ENCODE measurements at regions not wholly inside any gene's neighbourhood (a gene's known extent, or its start where the extent isn't known, plus 50 kb on each side); places are given as distances from the start of the nearest gene placed in this dataset.
A peak's percentile ranks its signal among the peaks of the same experiment; 100 is the strongest.
"Not testable (repeated sequence)": the region's sequence is repeated elsewhere in the genome, so short reads cannot be mapped to it uniquely, and the experiment has no call there.

GRCh38 chrX:125202591-125203248 lies 117.0 kb upstream of the TEX13C start:
- DNase-seq = peak; percentile 54

- peak; percentile 48 for DNase-seq
These were observed 116.3 kb upstream of the TEX13C start for GRCh38 chrX:125203365-125203736.

GRCh38 chrX:125203737-125204578 lies 115.7 kb upstream of the TEX13C start:
- DNase-seq = peak; percentile 84

- DNase-seq = no peak
These were observed 115.0 kb upstream of the TEX13C start for GRCh38 chrX:125204681-125205132.

GRCh38 chrX:125205133-125205917 lies 114.3 kb upstream of the TEX13C start:
- DNase-seq = peak; percentile 88

GRCh38 chrX:125205918-125206665 lies 113.6 kb upstream of the TEX13C start:
- DNase-seq = peak; percentile 77

GRCh38 chrX:125210146-125210545 lies 109.5 kb upstream of the TEX13C start:
- no peak for DNase-seq

- DNase-seq = no peak
These were observed 99.8 kb upstream of the TEX13C start for GRCh38 chrX:125219852-125220251.

- no peak for DNase-seq
These were observed 82.7 kb upstream of the TEX13C start for GRCh38 chrX:125236955-125237354.

- no peak for DNase-seq
These were observed 70.7 kb upstream of the TEX13C start for GRCh38 chrX:125248931-125249330.

- not testable (repeated sequence) for DNase-seq
These were observed 63.9 kb upstream of the TEX13C start for GRCh38 chrX:125255759-125256158.

- DNase-seq = no peak
These were observed 56.8 kb upstream of the TEX13C start for GRCh38 chrX:125262836-125263235.

- DNase-seq = no peak
These were observed 53.5 kb upstream of the TEX13C start for GRCh38 chrX:125266153-125266660.

All from eye (tissue), 1 donor.